ENCODE measurements at regions not wholly inside any gene's neighbourhood (a gene's known extent, or its start where the extent isn't known, plus 50 kb on each side); places are given as distances from the start of the nearest gene placed in this dataset.
"Not testable (repeated sequence)": the region's sequence is repeated elsewhere in the genome, so short reads cannot be mapped to it uniquely, and the experiment has no call there.

GRCh38 chr6:115601064-115601463, 459.6 kb downstream of the FRK start:
- H3K27ac Mint-ChIP-seq: no peak overlapping the region
- H3K27me3 Mint-ChIP-seq (ENCODE audit: low read depth): no peaks in the 10 kb centered on the region
- no peak overlapping the region for H3K4me3 Mint-ChIP-seq
- H3K4me1 Mint-ChIP-seq: peaks cover 10% of the 10 kb centered on the region
- H3K9me3 Mint-ChIP-seq: peaks cover 19% of the 10 kb centered on the region
- no peaks in the 10 kb centered on the region for H3K36me3 Mint-ChIP-seq
- DNase-seq (ENCODE audit: low spot score in 2 of 2, unreplicated experiment in 2 of 2): no peak
- no peak for TF ChIP-seq CTCF (IDR thresholded peaks at IDR 0.05; ENCODE audit: unreplicated experiment)

- TF ChIP-seq CTCF (IDR thresholded peaks at IDR 0.05; ENCODE audit: unreplicated experiment): no peak
- Mint-ChIP-seq H3K4me3 (no peak overlapping the region), H3K9me3 (peaks cover 16% of the 10 kb centered on the region), H3K27me3 (ENCODE audit: low read depth) (no peaks in the 10 kb centered on the region), H3K27ac (no peak overlapping the region), H3K36me3 (no peaks in the 10 kb centered on the region), H3K4me1 (no peaks in the 10 kb centered on the region)
- DNase-seq (ENCODE audit: low spot score in 2 of 2, unreplicated experiment in 2 of 2): no peak
Measured at GRCh38 chr6:115594891-115595290, 465.8 kb downstream of the FRK start.

- no peak overlapping the region for H3K4me3 Mint-ChIP-seq
Measured at GRCh38 chr6:115592025-115592424, 468.7 kb downstream of the FRK start.

GRCh38 chr6:115589072-115589471, 471.6 kb downstream of the FRK start:
- H3K36me3 Mint-ChIP-seq; H3K4me1 Mint-ChIP-seq; H3K9me3 Mint-ChIP-seq; H3K27ac Mint-ChIP-seq; H3K27me3 Mint-ChIP-seq (ENCODE audit: low read depth); DNase-seq (ENCODE audit: low spot score in 2 of 2, unreplicated experiment in 2 of 2); H3K4me3 Mint-ChIP-seq: not testable (repeated sequence)

More at GRCh38 chr6:115592025-115592424, 468.7 kb downstream of the FRK start:
- TF ChIP-seq CTCF (IDR thresholded peaks at IDR 0.05; ENCODE audit: unreplicated experiment): no peak
- H3K36me3 Mint-ChIP-seq: no peaks in the 10 kb centered on the region
- H3K27me3 Mint-ChIP-seq (ENCODE audit: low read depth): no peaks in the 10 kb centered on the region
- DNase-seq (ENCODE audit: low spot score in 2 of 2, unreplicated experiment in 2 of 2): no peak
- peaks cover 5% of the 10 kb centered on the region for H3K9me3 Mint-ChIP-seq
- H3K4me1 Mint-ChIP-seq: no peaks in the 10 kb centered on the region
- no peak overlapping the region for H3K27ac Mint-ChIP-seq

- H3K4me3 Mint-ChIP-seq: no peak overlapping the region
- H3K4me1 Mint-ChIP-seq: peaks cover 2% of the 10 kb centered on the region
- no peak overlapping the region for H3K27ac Mint-ChIP-seq
- H3K9me3 Mint-ChIP-seq: peaks cover 4% of the 10 kb centered on the region
- no peak for DNase-seq (ENCODE audit: low spot score in 2 of 2, unreplicated experiment in 2 of 2)
- no peaks in the 10 kb centered on the region for H3K36me3 Mint-ChIP-seq
- TF ChIP-seq CTCF (IDR thresholded peaks at IDR 0.05; ENCODE audit: unreplicated experiment): no peak
- peaks cover 2% of the 10 kb centered on the region for H3K27me3 Mint-ChIP-seq (ENCODE audit: low read depth)
Measured at GRCh38 chr6:115583290-115583689, 477.4 kb downstream of the FRK start.

GRCh38 chr6:115582386-115582785, 478.3 kb downstream of the FRK start:
- Mint-ChIP-seq H3K9me3 (peaks cover 4% of the 10 kb centered on the region), H3K4me3 (no peak overlapping the region), H3K27me3 (ENCODE audit: low read depth) (peaks cover 2% of the 10 kb centered on the region), H3K27ac (no peak overlapping the region), H3K36me3 (no peaks in the 10 kb centered on the region), H3K4me1 (peaks cover 4% of the 10 kb centered on the region)
- no peak for DNase-seq (ENCODE audit: low spot score in 2 of 2, unreplicated experiment in 2 of 2)
- TF ChIP-seq CTCF (IDR thresholded peaks at IDR 0.05; ENCODE audit: unreplicated experiment): no peak

GRCh38 chr6:115579565-115579964, 481.1 kb downstream of the FRK start:
- not testable (repeated sequence) for H3K27me3 Mint-ChIP-seq (ENCODE audit: low read depth); H3K4me1 Mint-ChIP-seq; DNase-seq (ENCODE audit: low spot score in 2 of 2, unreplicated experiment in 2 of 2); H3K4me3 Mint-ChIP-seq; H3K27ac Mint-ChIP-seq; H3K36me3 Mint-ChIP-seq; H3K9me3 Mint-ChIP-seq

Measured in mesothelial cell of epicardium (in vitro differentiated cells).